Head of caudate nucleus (tissue), 42 donors: ENCODE measurements at regions not wholly inside any gene's neighbourhood (a gene's known extent, or its start where the extent isn't known, plus 50 kb on each side); places are given as distances from the start of the nearest gene placed in this dataset.
"Not testable (repeated sequence)": the region's sequence is repeated elsewhere in the genome, so short reads cannot be mapped to it uniquely, and the experiment has no call there.

Experiments used
- DNase-seq, 42 donors: peaks; one replicate each; pipeline versions ENCODE4 v3.0.0 to v3.0.0-alpha.2; 2020 to 2021; ENCODE audit warnings: mixed read lengths in 7 of 42
- intact Hi-C: fragments of 100-400 bp; cut with DNase I; formaldehyde crosslinking; loops from one replicate; pipeline ENCODE4 v1.15.0; 2022

DNA sequence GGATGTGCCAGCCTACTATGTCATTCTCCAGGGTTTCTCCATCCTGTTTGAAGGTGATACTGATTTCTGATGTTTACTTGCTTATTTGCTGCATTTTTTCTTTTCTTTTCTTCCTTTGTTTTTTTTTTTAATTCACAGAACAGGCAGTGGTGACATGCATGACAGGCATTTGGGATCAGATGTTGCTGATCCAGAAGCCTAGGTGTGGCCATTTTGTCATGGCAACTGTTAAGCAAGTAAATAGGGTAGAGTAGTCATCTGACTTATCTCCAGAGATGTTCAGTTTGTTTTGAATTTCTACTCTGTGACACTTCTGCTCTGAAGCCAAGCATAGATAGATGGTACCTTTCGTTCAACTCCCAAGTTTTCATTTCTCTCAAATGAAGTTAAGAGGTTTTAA is 85.4 kb upstream of the IKBKE start:
- intact Hi-C loops, DNase-seq: not testable (repeated sequence)

DNA sequence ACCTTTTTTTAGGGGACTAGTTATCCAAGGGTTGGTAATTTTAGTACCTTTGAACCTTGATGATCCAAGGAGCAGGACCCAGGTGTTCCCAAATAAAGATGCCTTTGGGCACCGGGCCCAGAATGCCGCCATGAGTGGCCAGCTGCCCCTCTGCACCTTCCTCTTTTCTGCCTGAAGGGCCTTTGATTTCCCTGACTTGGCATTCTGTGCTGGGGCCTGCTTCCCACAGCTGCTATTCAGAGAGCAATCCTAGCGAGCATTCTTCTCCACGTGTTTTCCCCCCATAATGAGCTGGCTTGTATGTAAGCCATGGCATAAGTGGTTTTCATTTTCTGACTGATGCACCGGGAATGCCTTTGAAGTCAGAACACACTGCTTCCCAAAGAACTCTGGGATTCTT is 82.6 kb upstream of the IKBKE start:
- intact Hi-C loops, DNase-seq: not testable (repeated sequence)

DNA sequence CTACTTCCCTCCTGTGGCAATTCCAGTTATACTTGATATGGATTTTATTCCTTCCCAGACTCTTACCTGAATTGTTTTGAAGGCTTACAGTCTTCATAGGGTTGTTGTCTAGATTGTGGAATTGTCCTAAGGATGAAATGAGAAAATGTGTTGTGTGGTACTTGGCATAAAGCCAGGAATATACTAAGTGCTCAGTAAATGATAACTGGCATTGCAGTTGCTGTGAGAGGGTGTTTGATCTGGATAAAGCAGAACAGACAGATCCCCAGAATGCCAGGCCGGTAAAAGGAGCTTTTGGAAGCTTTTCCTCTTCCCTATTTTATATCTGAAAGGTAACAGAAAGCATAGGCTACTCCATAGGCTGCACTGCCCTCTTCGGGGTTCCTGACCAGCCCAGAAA is 78.4 kb upstream of the IKBKE start:
- intact Hi-C loops, DNase-seq: not testable (repeated sequence)

DNA sequence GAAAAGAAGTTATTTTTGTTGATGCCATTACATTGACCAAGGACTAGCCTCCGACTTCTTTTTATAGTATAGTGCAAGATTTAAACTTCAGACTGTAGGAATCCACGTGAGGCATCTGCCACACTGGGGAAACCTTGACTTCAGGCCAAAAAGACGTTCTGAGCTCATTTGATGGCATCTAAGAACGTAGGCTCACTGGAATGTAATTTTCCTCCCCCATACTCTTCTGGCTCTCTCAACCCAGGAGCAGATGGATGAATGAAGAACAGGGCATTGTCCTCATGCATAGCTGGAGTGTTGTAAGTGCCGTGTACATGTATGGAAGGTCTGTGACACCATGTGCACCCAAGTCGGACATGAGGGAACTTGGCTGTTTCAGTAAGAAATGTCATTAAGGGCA is 72.8 kb upstream of the IKBKE start:
- intact Hi-C loops, DNase-seq: not testable (repeated sequence)

DNA sequence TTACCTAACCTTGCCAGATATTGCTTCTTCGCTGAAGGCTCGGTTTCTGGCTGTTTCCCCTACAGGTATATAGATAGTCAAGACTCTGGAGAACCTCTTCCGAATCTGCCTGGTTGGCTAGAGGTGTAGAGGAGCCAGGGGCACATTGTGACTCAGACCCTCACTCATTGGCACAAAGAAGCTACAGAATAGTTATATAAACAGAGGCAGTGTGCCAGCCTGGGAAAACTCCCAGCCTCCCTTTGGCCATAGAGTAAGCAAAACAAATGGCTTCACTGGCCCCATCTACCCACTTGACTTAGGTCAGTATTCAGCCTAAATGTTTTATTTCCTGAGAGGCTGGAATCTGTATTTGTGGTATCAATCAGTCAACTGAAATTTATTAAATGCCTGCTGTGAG is 72.0 kb upstream of the IKBKE start:
- DNase-seq: peak in 3 of 42 donors; percentile 10 to 45 (median 17)
- intact Hi-C loops: not testable (repeated sequence)

DNA sequence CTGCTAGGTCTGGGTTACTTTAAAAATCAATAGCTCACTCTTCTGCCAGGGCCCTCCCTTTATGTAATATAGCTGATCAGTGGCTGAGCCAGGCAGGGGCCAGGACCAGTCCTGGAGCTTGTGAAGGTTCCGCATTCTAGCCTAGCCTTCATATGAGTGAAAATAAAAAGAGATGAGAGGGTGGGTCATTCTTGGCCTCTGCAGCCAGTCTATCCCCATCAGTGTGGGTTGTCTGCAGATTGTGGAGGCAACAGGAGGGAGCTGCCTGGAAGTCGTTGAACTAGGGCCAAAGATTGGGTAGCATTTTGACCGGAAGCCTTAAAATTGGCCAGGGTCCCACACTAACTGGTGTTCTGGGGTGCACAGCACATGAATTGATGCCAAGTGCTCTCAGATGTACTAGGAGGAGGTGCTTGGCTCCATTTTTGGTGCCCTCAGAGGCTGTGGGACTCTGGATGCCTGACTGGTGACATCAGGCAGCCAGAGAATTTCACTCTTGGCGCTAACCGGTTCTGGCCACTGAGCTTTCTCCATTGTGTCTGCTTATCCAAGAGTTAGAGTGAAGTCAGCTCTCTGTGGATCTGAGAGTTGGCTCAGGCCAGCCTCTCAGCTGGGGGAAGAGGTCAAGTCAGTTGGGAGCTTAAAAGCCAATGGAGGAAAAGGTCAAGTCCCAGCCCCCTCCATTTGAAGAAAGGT is 66.5 kb upstream of the IKBKE start:
- intact Hi-C loops: not testable (repeated sequence)
- DNase-seq: peak in 1 of 42 donors; percentile 4

DNA sequence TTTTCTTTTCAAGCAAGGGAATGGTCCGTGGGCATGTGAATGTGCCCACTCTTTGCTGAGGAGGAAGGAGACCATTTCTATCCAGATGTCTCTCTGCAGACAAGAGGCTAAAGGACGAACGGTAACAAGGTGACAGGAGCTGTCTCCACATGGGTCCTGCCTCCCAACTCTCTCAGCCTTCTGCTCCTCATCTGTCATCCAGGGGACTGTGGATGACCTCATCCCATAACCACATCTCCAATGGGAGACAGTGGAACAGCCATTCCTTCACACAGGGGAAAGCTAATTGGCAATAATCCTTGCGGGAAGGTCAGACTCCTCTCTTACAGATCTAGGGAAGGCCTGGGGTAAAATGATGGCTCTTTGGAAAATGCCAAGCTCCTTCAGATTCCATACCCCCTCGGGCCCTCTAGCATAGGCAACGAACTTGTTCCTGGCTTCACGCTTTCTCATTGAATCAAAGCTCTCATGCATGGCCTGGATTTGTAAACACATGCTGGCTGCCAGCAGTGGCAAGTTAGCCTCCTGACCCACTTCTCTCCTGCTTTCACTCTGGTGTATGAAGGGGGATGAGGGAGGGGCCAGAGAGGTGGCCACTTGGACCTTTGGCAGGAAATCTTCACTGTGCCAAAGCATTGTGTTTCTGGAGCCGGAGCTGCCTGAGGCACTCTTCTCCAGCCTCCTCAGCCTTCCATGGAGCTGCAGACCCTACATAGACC is 65.8 kb upstream of the IKBKE start:
- intact Hi-C loops, DNase-seq: not testable (repeated sequence)

DNA sequence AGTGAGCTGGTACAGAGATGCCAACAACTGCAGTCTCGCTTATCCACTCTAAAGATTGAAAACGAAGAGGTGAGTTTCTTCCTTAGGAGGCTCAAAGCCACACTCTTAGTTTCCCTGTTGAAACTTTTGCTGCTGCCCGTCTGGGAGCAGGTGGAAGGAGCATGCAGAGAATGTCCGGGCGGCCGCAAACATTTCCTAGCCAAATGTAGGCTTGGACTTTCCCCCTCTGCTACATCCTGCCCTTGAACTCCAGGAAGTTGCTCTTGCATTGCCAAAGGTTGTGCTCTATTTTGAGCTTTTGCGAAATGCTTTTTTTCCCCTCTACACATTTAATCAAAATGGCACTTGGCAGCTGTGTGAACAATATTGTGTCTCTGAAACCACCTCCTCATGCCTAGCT is 65.0 kb upstream of the IKBKE start:
- DNase-seq, intact Hi-C loops: not testable (repeated sequence)

DNA sequence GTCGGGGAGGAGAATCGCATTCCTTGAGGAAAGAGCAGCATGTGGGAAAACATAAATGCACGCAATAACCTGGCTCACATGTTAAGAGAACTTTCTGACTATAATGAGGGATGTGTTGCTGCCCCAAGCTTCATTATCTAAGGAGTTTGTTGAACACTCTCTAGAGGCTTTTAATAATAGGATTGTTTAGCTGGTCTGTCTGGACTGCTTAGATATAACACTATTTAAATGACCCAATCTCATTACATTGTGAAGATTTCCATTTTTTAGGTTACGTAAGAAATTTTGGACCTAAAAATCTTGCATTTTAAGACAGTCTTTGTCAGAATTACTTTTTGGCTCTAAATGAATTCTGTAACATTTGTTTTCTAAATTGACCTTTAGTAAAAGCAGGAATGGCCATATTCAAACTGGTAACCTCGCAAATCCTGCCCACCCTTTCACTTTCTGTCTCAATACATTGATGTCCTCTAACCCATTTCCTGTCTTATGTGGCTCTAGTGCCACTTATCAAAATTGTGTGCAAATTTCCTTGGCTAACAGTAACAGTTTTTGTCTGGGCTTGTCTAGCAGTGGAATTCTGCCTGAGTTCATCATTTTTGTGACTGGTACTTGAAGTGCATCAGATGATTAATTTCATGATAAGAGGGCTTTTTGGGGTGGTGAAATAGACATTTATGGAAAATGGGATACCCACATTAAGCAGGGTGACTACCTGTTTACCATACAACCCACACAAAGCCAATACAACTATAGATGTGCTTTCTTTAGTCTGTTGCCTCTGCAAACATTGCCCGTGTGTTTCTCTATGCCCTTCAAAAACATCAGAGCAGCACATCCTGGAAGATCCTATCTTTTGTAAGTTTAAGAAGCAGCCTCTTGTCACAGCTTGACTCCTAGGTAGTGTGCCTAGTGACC is 61.6 kb upstream of the IKBKE start:
- intact Hi-C loops, DNase-seq: not testable (repeated sequence)

DNA sequence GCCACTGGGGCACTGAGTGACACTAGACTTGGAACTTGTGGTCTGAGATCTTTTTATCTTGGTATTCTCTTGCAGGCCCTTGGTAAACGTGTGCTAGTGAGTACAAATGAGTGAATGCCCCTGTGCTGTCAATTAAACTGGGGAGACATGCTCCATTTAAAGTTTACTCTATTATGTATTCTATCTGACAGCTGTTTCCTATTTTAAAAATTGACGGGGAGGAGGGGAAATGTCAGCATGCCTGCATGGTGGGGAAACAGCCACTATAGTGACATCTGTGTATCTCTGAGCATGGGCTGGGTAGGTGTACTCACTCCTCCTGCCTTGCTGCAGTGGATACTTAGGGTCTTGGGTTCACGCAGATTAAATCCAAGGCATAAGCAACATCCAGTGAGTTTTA is 59.0 kb upstream of the IKBKE start:
- intact Hi-C loops: no loop called here

DNA sequence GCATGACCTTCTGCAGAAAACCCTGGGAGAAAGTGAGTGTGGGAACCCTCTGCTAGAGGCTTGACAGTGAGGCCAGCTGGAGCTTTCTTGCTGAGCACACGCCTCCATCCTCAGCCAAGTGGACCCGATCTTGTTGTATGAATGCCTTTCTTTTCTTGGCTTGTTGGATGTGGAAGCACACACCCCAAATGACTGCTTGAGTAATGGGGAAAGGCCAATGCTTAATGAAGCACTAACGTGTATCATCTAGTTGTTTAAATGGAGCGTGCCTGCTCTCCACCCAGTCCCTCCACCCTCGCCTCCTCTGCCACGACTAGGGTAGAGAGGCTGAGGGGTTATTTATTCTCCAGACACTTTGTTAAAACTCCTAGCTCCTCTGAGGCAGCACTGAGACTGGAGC is 54.3 kb upstream of the IKBKE start:
- DNase-seq: no peak

More for the DNA sequence above, 59.0 kb upstream of the IKBKE start:
- DNase-seq: no peak

DNA sequence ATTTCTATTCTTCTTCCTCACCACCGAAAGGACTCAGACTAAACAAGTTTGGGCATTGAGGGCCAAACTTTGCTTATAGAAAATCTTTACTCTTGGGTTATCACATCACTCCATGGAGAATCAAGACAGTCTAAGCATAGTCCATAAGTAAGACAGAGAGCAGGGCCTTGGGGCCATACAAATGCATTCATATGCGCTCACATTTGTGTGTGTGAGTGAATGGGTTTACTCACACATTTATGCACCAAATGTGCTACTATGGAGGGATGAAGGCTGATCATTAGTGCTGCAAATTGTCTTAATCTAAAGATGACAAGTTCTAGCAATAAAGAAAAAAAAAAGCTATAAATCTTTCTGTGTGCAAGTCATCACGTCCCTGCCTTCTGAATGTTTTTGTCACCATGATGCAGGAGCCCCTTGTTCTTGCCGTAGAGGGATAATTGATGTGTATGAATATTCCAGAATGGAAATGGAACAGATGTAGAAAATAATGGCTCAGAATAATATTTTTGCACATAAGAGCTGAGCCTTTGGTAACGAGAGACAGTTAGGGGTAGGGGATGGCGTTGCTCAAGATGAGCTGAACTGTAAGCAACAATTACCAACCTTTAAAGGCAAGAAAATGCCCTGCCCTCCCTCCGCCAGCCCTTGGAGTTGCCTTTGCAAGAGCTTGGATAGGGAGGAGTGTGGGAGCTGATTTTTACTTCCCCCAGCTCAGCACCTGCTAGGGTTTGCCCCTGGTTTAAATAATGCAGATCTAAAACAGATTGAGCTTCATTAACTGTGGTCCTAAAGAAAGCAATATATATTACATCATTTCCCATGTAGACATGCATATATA is 52.3 kb upstream of the IKBKE start:
- intact Hi-C loops: no loop called here
- peak in 4 of 42 donors; percentile 15 to 24 (median 18) for DNase-seq

More for the DNA sequence above, 54.3 kb upstream of the IKBKE start:
- intact Hi-C loops: no loop called here

DNA sequence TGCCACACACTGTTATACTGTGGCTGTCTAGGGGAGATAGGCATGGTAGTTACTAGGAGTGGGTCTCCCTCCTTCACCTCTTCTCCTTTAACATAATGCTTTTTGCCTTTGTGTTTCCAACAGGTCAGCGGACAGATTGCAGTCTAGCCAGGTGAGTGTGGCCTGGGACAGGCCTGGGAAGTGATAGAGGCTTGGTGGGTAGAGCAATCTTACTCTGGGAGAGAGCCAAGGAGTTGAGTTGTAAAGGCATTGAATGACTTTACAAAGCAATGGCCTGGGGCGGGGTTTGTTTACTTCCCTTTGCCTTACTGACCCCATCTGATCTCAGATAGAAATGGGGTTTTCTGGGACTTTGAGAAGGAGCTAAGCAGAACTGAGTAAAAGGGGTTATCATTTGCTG is 51.0 kb upstream of the IKBKE start:
- intact Hi-C loops: no loop called here
- no peak for DNase-seq

DNA sequence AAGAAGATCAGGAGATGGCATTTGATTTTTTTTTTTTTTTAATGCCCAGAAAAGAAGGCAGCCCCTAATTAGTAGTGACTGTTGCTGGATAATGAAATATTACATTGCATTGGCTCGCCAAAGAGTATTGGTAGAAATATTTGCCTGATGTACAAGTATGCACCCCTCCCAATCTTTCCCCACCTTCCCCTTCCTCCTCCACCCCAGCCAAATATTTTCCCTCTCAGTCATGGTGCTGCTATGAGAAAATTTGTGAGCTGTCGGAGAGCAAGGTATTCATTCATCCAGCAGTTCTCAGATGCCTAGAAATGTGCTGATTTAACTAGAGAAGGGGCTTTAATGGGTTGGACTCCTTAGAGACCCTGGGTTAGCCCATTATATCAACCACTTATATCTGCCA is 50.5 kb upstream of the IKBKE start:
- intact Hi-C loops: no loop called here
- DNase-seq: no peak

DNA sequence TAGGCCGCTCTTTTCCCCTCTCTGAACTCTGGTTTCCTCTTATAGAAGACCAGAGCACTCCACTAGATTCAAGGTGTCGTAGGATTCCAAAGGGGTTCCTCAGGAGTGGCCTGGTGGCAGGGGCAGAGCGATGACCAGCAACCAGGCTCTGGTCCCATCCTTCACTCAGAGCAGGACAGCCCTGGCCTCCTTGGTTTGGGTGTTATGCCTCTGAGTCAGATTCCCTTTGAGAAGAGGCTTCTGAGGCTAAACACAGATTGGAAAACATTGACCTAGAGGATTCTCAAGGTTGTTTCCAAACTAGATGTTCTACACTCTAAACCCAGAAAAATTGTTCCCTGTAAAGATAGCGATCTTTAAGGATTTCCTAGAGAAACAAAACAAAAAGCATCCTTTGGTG is 49.8 kb upstream of the IKBKE start:
- no peak for DNase-seq
- intact Hi-C loops: no loop called here
